H1 (cell line): ENCODE measurements at regions not wholly inside any gene's neighbourhood (a gene's known extent, or its start where the extent isn't known, plus 50 kb on each side); places are given as distances from the start of the nearest gene placed in this dataset.

Experiments used
- CTCF ChIP-seq, 3 experiments: IDR thresholded peaks; 1 replicate in 2 of 3; 2 replicates in 1 of 3; pipeline versions ENCODE4 v1.5.1 to v1.6.1; 2011; ENCODE audit warnings: low read length in 3 of 3, mild to moderate bottlenecking in 3 of 3, inconsistent platforms in 2 of 3, low read depth in 1 of 3, moderate library complexity in 1 of 3; ENCODE audit not compliant: insufficient read depth in 1 of 3; ENCODE audit errors: control extremely low read depth in 1 of 3
- EZH2 ChIP-seq: fragments of 200-600 bp; sonication (generic); IDR thresholded peaks from 2 replicates; pipeline ENCODE4 v1.7.1; 2012; ENCODE audit warnings: low read depth, mild to moderate bottlenecking, moderate library complexity, low read length, inconsistent platforms; ENCODE audit not compliant: severe bottlenecking
- GABPA ChIP-seq: IDR thresholded peaks from 2 replicates; pipeline ENCODE4 v1.6.1; 2011; ENCODE audit warnings: mild to moderate bottlenecking, low read length, moderate library complexity, borderline replicate concordance; ENCODE audit not compliant: insufficient read depth
- POLR2AphosphoS5 ChIP-seq: IDR thresholded peaks from 2 replicates; pipeline ENCODE4 v1.6.1; 2011; ENCODE audit warnings: low read depth, low read length
- POU5F1 ChIP-seq: IDR thresholded peaks from 2 replicates; pipeline ENCODE4 v1.6.1; 2011; ENCODE audit warnings: low read depth, mild to moderate bottlenecking, low read length, moderate library complexity
- RAD21 ChIP-seq, 2 experiments: IDR thresholded peaks in 1 of 2; conservative IDR thresholded peaks in 1 of 2; 2 replicates each; pipeline ENCODE4 v1.6.1; 2011; ENCODE audit warnings: low read depth in 2 of 2, low read length in 2 of 2, improper control_type of control experiment in 1 of 2, inconsistent platforms in 1 of 2, mild to moderate bottlenecking in 1 of 2, moderate library complexity in 1 of 2
- RFX5 ChIP-seq: IDR thresholded peaks from 2 replicates; pipeline ENCODE4 v1.6.1; 2011; ENCODE audit warnings: low read depth, low read length, improper control_type of control experiment, borderline replicate concordance
- RXRA ChIP-seq: IDR thresholded peaks from 2 replicates; pipeline ENCODE4 v1.6.1; 2011; ENCODE audit warnings: low read depth, mild to moderate bottlenecking, low read length, moderate library complexity; ENCODE audit not compliant: insufficient read depth
- SIX5 ChIP-seq: IDR thresholded peaks from 2 replicates; pipeline ENCODE4 v1.6.1; 2011; ENCODE audit warnings: mild to moderate bottlenecking, low read depth, low read length
- SP1 ChIP-seq: IDR thresholded peaks from 2 replicates; pipeline ENCODE4 v1.6.1; 2011; ENCODE audit warnings: low read depth, low read length
- SRF ChIP-seq: IDR thresholded peaks from 2 replicates; pipeline ENCODE4 v1.6.1; 2011; ENCODE audit warnings: mild to moderate bottlenecking, low read depth, low read length, moderate library complexity
- ZNF274 ChIP-seq: IDR thresholded peaks from 2 replicates; pipeline ENCODE4 v1.7.0; 2012; ENCODE audit warnings: low read length, borderline replicate concordance; ENCODE audit errors: extremely low read depth

GRCh38 chr22:22960307-22960706, 72.7 kb downstream of the IGLL5 start:
- TF ChIP-seq POLR2AphosphoS5 = no peak
- TF ChIP-seq RFX5 = no peak
- no peak for TF ChIP-seq SRF
- no peak for TF ChIP-seq ZNF274
- no peak for TF ChIP-seq RAD21 (IDR thresholded peaks at IDR 0.05 in 1 of 2, conservative IDR thresholded peaks at IDR 0.05 in 1 of 2; ENCODE audit: low read depth in 2 of 2, low read length in 2 of 2)
- no peak for TF ChIP-seq CTCF (IDR thresholded peaks at IDR 0.05; ENCODE audit: control extremely low read depth in 1 of 3, insufficient read depth in 1 of 3, low read depth in 1 of 3, low read length in 3 of 3)
- TF ChIP-seq GABPA = no peak
- no peak for TF ChIP-seq RXRA
- TF ChIP-seq EZH2 = no peak
- no peak for TF ChIP-seq SP1
- TF ChIP-seq POU5F1 = no peak
- no peak for TF ChIP-seq SIX5
